ENCODE measurements at regions not wholly inside any gene's neighbourhood (a gene's known extent, or its start where the extent isn't known, plus 50 kb on each side); places are given as distances from the start of the nearest gene placed in this dataset.
A peak's percentile ranks its signal among the peaks of the same experiment; 100 is the strongest.
"Not testable (repeated sequence)": the region's sequence is repeated elsewhere in the genome, so short reads cannot be mapped to it uniquely, and the experiment has no call there.

GRCh38 chr3:82240322-82240721 lies 478.9 kb upstream of the GBE1 start:
- DNase-seq = no peak

DNA sequence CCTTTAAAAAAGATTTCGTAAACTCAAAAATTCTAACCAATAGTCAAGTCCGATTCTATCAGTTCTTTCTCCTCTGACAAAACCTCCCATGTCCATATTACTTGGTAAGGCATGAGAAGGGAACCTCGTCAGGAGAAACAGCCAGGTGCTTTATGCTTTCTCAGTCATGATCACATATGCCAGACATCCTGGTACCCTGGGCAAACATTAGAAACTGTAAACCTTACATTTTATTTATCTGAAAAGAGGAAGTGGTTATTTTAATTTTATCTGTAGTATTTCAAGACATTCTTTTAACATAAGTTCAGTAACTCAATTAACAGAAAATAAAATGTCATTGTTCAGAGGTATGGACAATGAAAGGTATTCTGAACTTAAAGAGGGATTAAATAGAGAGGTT lies 474.8 kb upstream of the GBE1 start:
- DNase-seq = no peak

DNA sequence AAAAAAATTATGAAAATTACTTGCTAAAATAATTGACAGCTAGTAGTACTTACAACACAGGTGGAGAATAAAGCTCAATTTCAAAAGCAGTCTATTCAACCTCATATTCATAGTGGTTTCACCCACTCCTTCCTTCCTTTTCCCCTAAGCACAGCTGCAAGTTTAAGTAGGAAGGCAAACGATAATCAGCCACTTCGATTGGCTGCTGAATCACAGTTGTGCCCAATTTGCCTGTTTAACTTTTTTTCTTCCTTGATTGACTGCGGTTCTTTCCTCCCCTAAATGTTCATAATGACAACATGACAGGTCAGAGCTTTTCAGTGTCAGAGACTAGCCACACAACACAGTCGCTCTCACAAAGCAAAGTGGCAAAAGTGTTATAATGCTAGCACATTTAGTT lies 468.0 kb upstream of the GBE1 start:
- DNase-seq = no peak

GRCh38 chr3:82224661-82225060 lies 463.2 kb upstream of the GBE1 start:
- DNase-seq = no peak

GRCh38 chr3:82222401-82222800 lies 461.0 kb upstream of the GBE1 start:
- no peak for DNase-seq

- no peak for DNase-seq
Observed at GRCh38 chr3:82217571-82217970, 456.1 kb upstream of the GBE1 start.

- DNase-seq = no peak
Observed at GRCh38 chr3:82208002-82208710, 446.7 kb upstream of the GBE1 start.

DNA sequence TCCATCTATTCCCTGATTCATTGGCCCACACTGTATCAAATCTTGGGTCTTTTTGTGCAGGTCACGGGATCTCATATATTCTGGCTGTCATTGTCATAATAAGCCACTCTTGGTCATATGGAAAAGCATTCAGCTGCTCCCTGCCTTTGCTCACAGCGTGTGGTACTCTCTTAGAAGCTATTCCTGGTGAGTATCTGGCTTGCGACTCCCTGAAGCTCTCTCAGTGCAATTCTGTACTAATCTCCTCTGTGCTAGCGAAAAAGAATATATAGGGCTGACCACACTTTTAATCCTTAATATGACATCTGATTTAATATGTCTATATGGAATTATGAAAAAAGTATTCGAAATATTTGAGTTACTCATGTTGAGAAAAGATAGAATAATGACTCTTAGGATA lies 440.8 kb upstream of the GBE1 start:
- DNase-seq = peak; percentile 1

- DNase-seq = no peak
Observed at GRCh38 chr3:82201316-82201715, 439.9 kb upstream of the GBE1 start.

GRCh38 chr3:82198009-82198408 lies 436.6 kb upstream of the GBE1 start:
- no peak for DNase-seq

DNA sequence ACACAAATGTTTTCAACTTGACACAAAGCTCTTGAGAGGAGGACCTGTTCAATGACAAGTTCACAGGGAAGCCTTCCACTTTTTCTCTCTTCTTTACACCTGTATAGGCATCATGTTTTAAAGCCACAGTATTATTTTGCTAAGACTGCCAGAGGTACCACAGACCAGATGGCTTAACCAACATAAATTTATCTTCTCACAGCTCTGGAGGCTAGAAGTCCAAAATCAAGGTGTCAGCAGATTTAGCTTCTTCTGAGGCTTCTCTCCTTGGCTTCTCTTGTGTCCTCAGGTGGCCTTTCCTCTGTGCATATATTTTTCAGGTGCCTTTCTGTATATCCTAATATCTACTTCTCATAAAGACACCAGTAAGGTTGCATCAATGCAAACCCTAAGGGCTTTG lies 435.2 kb upstream of the GBE1 start:
- no peak for DNase-seq

GRCh38 chr3:82194870-82195269 lies 433.4 kb upstream of the GBE1 start:
- DNase-seq = no peak

GRCh38 chr3:82186017-82186416 lies 424.6 kb upstream of the GBE1 start:
- DNase-seq = no peak

DNA sequence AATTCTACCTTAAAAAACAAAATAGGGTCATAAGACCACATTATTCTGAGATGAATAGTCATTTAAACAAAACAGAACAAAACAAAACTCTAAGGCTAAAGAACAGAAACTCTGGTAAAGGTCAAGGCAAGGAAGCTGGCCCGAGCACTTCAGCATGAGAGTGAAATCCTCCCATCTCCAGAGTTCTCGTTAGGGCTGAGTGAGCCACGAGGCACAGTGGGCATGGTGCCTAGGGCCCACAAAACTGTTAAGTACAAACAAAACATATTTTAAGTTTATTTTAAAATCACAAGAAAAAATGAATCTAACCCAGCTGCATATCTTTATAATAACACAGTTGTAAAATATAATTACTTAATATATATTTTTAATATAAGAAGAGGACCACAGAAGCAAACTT lies 417.8 kb upstream of the GBE1 start:
- DNase-seq = no peak

GRCh38 chr3:82178291-82178690 lies 416.8 kb upstream of the GBE1 start:
- DNase-seq = no peak

- no peak for DNase-seq
Observed at GRCh38 chr3:82177774-82178173, 416.3 kb upstream of the GBE1 start.

DNA sequence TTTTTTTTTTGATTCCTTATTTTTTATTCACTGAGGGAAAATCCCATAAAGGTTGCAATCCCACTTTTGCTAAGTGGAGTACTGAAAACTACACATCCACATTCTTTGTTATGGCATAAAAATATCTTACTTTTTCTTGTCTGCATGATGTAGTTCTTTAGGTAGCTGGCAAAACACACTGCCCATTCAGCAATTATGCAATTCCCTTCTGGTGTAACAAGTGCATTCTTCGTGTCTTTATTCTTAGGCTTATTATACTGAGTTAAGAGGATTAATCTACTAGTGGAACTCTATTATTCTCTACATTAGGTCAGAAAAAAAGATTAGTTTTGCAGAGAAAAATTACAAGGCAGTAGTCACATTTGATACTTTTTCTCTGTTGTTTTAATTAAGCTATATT lies 403.8 kb upstream of the GBE1 start:
- DNase-seq = no peak

DNA sequence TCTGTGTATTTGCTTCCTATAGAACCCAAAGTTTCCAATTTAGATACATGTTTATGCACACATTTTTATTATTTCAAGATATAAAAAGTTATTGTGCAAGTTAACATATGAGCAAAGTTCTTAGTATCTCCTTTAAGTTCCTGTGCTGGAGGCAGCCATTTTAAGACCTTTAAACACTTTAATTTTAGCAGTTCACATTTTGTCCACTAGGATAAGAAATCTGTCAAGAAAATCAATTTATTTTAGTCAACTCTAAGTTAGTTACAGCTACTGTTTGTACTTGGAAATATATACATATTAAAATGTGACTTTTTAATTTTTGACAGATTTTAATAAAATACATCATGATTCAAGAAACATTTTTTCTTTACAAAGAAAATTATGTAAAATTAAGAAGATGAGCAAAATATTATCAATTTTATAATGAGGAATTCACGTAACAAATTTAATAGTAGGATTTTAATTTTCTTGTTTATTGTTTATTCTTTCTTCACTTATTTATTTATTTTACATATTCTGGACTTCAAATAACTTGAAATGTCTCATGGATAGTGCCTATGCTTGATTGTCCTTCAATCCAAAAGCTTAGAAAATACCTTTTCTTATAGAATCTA lies 402.6 kb upstream of the GBE1 start:
- peak; percentile 9 for DNase-seq

DNA sequence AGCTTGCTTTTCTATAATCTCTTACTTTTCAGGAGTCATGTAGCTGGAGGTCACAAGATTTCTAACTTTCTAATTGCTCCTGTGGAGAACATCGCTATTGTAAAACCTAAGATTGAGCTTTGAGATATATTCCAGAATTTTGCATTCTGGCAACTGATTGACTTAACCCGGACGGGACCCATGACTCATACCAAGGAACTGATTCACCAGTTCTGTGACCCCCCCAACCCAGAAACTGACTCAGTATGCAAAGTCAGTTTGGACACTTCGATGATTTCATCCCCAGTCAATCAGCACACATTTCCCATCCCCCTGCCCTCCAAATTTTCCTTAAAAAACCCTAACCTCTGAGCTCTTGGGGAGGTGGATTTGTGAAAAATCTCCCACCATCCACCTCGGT lies 396.5 kb upstream of the GBE1 start:
- peak; percentile 67 for DNase-seq

DNA sequence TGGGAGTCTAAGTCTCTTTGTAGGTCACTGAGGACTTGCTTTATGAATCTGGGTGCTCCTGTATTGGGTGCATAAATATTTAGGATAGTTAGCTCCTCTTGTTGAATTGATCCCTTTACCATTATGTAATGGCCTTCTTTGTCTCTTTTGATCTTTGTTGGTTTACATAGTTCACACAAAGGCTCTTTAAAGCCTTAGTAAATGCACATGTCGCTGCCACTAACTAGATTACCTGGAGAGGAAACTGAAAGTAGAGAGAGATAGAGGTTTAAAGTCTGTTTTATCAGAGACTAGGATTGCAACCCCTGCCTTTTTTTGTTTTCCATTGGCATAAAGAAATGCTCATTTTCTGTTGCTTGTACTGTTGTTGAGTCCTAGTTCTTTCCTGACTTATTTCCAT lies 392.4 kb upstream of the GBE1 start:
- DNase-seq = not testable (repeated sequence)

DNA sequence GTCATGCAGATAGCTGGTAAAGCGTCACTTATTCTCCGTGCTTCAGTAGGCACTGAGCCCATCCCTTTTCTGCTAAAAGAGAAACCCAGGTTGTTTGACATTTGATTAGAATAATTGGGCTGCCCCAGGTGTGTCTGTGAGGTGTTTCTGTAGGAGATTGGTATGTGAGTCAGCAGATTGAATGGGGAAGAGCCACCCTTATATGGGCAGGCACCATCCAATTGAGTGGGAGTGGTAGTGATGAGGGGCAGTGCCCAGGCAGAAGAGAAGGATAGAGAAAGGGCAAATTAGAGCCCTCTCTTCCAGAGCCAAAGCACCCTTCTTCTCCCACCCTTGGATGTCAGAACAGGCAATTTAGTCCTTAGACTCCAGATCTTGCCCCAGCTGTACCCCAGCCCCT lies 384.3 kb upstream of the GBE1 start:
- DNase-seq = no peak

GRCh38 chr3:82144811-82145210 lies 383.4 kb upstream of the GBE1 start:
- DNase-seq = no peak

DNA sequence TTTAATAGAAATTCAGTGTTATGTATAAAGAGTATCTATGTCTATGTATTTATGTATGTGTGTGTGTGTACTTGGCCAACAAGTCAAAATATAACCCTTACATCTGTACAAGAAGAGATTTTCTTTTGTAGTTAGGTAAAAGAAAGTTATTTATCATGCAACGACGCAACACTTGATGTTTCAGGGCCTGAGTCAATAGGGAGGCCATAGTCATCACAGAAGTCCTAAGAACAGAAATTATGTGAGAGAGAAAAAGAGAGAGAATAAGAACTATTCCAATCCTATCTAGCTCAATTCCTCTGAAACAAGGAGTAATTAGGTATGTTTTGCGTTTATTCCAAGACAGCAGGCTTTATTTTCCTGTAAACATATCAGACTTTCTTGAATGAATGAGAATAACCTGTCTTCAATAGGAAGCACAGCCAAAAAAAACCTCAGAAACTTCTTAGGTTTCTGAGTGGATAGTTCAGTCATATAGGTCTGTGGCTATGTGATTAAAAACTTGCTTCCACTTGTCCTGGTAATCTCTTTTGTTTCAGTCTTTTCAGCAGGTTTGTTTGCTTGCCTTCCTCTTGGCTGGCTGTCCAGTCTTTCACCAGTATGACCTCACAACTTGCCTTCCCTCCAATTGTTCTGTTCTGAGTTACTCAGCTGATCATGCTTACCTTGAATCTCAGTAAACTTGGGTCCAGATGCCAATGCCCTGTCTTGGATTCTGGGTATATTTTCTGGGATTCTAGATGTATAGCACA lies 382.4 kb upstream of the GBE1 start:
- DNase-seq = no peak

- no peak for DNase-seq
Observed at GRCh38 chr3:82141592-82141991, 380.1 kb upstream of the GBE1 start.
